SK-N-MC (cell line): ENCODE measurements at regions not wholly inside any gene's neighbourhood (a gene's known extent, or its start where the extent isn't known, plus 50 kb on each side); places are given as distances from the start of the nearest gene placed in this dataset.
A peak's percentile ranks its signal among the peaks of the same experiment; 100 is the strongest.

ENCODE experiments used
- DNase-seq: peaks from one replicate; pipeline ENCODE4 v3.0.0-alpha.2; 2011; ENCODE audit warnings: low read depth, low spot score
- H3K27ac ChIP-seq: fragments of 200-600 bp; sonication (generic); 2 replicates; pipeline ENCODE4 v1.5.1; 2016; ENCODE audit warnings: mixed run types
- H3K36me3 ChIP-seq: fragments of 200-600 bp; sonication (generic); 2 replicates; pipeline ENCODE4 v1.6.1; 2017; ENCODE audit warnings: antibody characterized with exemption, low read length, mixed read lengths; ENCODE audit not compliant: insufficient read depth
- H3K4me3 ChIP-seq: fragments of 200-600 bp; sonication (generic); 2 replicates; pipeline ENCODE4 v1.5.1; 2016
- H3K9ac ChIP-seq: fragments of 200-600 bp; sonication (generic); 2 replicates; pipeline ENCODE4 v1.8.0; 2017; ENCODE audit warnings: mixed run types, mixed read lengths; ENCODE audit not compliant: insufficient read length
- H3K9me3 ChIP-seq: fragments of 200-600 bp; sonication (generic); 2 replicates; pipeline ENCODE4 v1.6.1; 2017; ENCODE audit warnings: low read depth, mild to moderate bottlenecking, antibody characterized with exemption, low read length, moderate library complexity, mixed read lengths
- EZH2 ChIP-seq: fragments of 200-600 bp; sonication (generic); IDR thresholded peaks from one replicate; pipeline ENCODE4 v1.6.1; 2017; ENCODE audit warnings: antibody characterized with exemption
- FOXP2 ChIP-seq: optimal IDR thresholded peaks from 2 replicates; pipeline ENCODE3; 2011; ENCODE audit warnings: mild to moderate bottlenecking, moderate library complexity; ENCODE audit not compliant: insufficient read depth; ENCODE audit errors: extremely low read length, control extremely low read depth
- POLR2AphosphoS5 ChIP-seq: IDR thresholded peaks from 2 replicates; pipeline ENCODE4 v1.6.1; 2012; ENCODE audit warnings: mild to moderate bottlenecking, low read depth, low read length, borderline replicate concordance

DNA sequence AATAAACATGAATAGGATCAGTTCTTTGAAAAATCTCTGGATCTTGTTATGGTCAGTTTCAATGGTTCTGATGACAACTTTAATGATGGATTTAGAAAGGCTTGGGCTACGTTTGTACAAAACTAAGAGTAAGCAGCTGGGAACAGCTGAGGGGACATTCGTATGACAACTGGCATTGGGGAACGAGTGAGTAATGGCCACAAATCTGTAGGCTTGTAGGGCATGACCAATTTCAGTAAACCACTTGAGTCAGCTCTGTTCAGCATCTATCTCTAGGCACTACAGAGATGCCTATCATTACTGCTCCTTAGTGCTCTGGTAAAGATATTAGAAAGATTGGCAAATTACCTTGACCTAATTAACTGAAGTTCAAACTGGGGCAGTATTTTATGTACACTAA, 1375.6 kb downstream of the EPHA7 start:
- H3K27ac ChIP-seq = no peak overlapping the region
- no peak overlapping the region for H3K9ac ChIP-seq
- TF ChIP-seq EZH2 = no peak
- no peak for TF ChIP-seq FOXP2
- no peak for TF ChIP-seq POLR2AphosphoS5
- no peaks in the 10 kb centered on the region for H3K36me3 ChIP-seq
- DNase-seq = no peak
- no peaks in the 10 kb centered on the region for H3K9me3 ChIP-seq
- no peak overlapping the region for H3K4me3 ChIP-seq

DNA sequence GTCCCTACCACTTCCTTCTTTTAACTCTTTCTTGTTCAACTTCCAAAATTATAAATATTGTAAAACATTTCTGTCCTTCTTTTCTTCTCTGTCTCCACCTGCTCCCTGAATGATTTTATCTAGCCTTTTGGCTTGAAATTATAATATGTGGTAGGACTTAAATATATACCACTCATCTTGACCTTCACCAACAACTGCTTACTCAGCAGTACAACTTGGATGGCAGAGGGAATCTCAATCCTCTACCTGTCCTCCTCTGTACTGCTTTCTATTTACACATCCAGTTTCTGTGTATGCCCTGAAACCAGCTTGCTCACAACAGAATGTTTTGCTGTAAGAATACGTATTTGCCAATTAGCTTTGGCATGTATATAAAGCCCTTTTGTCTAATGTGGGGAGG, 1392.5 kb downstream of the EPHA7 start:
- H3K9ac ChIP-seq = no peak overlapping the region
- DNase-seq = no peak
- TF ChIP-seq EZH2 (no peak), FOXP2 (no peak), POLR2AphosphoS5 (no peak)
- H3K4me3 ChIP-seq = no peak overlapping the region
- H3K27ac ChIP-seq = no peak overlapping the region
- no peaks in the 10 kb centered on the region for H3K36me3 ChIP-seq
- no peaks in the 10 kb centered on the region for H3K9me3 ChIP-seq

DNA sequence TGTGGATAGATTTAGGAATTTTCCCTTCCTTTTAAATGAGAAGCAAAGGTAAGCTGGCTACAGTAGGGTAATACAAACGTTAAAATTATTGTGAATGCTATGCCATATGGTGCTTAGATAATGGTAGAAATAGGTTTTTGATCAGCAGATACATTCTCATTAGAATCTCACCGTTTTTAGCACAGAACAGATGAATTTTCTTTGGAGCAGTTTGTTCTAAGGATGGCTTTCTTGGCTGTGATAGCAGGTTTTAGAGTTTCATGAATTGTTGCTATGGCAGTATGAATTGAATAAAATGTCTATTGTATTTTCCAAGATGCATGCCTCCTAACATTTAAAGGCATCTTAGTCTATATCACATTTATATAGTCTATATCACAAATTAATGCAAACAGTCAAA, 1394.5 kb downstream of the EPHA7 start:
- TF ChIP-seq POLR2AphosphoS5 = no peak
- TF ChIP-seq FOXP2 = no peak
- TF ChIP-seq EZH2 = no peak
- H3K9me3 ChIP-seq = no peaks in the 10 kb centered on the region
- no peak overlapping the region for H3K9ac ChIP-seq
- H3K27ac ChIP-seq = no peak overlapping the region
- no peaks in the 10 kb centered on the region for H3K36me3 ChIP-seq
- no peak for DNase-seq
- no peak overlapping the region for H3K4me3 ChIP-seq

DNA sequence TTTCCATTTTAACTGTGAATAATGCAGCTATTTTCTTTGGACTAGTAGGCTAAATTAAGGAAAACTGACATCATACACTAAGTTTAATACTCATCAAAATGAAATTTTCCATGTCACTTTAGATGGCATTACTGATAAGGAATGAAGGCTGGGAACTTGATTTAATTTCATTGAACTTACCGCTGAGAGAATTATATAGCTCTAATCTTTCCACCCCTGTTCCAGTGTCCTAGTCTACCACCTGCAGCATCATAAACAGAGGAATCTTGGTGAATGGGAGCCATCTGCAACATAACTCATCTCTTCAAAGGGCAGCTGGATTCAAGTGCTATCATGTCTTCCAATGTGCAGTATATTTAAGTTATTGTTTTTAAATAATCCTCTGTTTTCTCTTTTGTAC, 1395.2 kb downstream of the EPHA7 start:
- TF ChIP-seq EZH2 (no peak), FOXP2 (no peak), POLR2AphosphoS5 (no peak)

DNA sequence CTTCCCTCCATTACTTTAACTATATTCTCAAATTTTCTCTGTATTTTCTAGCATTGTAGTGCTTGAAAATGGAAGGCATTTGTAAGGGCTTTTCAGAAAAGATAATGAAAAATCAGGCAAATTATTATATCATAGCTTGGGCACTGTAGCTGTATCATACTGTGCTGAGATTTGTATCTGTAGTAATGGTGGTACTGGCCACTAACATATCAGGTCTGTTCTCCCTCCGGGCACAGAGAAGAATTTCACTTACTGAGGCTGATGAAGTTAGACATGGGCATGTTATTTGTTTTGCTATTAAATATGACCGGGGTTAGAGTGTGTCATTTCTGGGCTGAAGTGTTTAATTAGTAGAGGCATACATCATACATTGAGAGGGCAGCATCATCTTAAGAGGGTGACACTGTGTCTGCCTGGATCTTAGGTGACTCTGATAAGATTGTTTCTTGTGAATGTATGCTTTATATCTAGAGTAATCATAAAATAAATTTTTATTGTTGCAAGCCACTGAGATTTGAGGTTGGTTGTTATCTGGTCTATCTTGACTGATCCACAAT, 1395.9 kb downstream of the EPHA7 start:
- Histone ChIP-seq H3K27ac (no peak overlapping the region), H3K9me3 (no peaks in the 10 kb centered on the region)
- TF ChIP-seq FOXP2 (no peak), EZH2 (no peak), POLR2AphosphoS5 (no peak)

More for the DNA sequence above, 1395.2 kb downstream of the EPHA7 start:
- H3K4me3 ChIP-seq = no peak overlapping the region
- H3K9me3 ChIP-seq = no peaks in the 10 kb centered on the region
- DNase-seq = no peak
- H3K36me3 ChIP-seq = no peaks in the 10 kb centered on the region
- no peak overlapping the region for H3K27ac ChIP-seq
- no peak overlapping the region for H3K9ac ChIP-seq

DNA sequence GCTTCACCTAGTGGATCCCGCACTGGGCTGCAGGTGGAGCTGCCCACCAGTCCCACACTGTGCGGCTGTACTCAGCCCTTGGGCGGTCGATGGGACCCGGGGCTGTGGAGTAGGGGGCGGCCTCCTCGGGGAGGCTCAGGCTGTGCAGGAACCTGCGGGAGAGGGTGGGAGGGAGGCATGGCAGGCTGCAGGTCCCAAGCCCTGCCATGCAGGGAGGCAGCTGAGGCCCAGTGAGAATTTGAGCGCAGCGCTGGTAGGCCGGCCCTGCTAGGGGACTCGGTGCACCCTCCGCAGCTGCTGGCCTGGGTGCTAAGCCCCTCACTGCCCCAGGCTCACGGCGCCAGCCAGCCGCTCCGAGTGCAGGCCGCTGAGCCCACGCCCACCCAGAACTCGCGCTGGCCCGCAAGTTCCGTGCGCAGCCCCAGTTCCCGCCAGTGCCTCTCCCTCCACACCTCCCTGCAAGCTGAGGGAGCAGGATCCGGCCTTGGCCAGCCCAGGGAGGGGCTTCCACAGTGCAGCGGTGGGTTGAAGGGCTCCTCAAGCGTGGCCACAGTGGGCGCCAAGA, 1407.6 kb downstream of the EPHA7 start:
- no peak for DNase-seq
- 0 out of 2 replicates have a peak, but pooled peaks cover 3% of the 10 kb centered on the region for H3K9me3 ChIP-seq
- no peak overlapping the region for H3K9ac ChIP-seq
- no peak overlapping the region for H3K27ac ChIP-seq
- no peaks in the 10 kb centered on the region for H3K36me3 ChIP-seq
- no peak for TF ChIP-seq POLR2AphosphoS5
- no peak for TF ChIP-seq EZH2
- no peak for TF ChIP-seq FOXP2
- H3K4me3 ChIP-seq = no peak overlapping the region

More for the DNA sequence above, 1395.9 kb downstream of the EPHA7 start:
- Histone ChIP-seq H3K9ac (no peak overlapping the region), H3K4me3 (no peak overlapping the region), H3K36me3 (no peaks in the 10 kb centered on the region)
- no peak for DNase-seq

DNA sequence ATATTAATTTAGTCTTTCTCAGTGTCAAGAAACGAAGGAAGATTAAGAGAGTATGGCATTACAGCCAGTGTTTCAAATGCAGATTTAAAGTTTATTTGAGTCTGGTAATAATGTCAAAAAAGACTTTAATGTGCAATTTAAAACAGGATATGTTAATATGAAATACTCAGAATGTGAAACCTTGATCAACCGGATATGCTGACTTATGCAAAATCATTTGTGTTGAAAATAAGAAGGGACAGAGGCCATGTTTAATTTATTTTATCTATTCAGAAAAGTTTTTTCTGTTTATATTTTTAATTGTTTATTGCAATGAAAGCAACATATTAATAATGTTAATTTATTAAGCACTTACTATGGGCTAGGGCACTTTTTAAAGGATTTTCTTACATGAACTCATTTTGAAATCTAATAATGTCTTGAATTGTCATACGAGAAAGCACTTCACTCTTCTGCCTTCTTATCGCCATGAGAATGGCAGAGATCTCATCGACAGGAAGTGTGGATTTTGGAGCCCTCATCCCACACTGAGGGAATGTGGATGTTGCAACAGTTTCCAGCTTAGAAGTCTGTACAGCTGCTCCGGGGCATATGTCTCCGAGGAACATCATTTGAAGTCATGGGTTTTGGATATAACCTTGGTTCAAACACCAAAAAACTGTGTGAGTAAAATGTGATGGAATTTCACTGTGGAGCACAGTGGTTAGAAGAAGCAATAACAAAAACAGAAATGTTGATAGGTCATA, 1410.4 kb downstream of the EPHA7 start:
- Histone ChIP-seq H3K9ac (no peak overlapping the region), H3K4me3 (peak overlapping the region; percentile 62), H3K9me3 (no peaks in the 10 kb centered on the region), H3K36me3 (no peaks in the 10 kb centered on the region), H3K27ac (peak overlapping the region; percentile 96)
- DNase-seq = peak; percentile 99
- TF ChIP-seq FOXP2 = peak; percentile 76
- no peak for TF ChIP-seq EZH2
- TF ChIP-seq POLR2AphosphoS5 = peak; percentile 66; the same call in 1 of the 2 replicates

DNA sequence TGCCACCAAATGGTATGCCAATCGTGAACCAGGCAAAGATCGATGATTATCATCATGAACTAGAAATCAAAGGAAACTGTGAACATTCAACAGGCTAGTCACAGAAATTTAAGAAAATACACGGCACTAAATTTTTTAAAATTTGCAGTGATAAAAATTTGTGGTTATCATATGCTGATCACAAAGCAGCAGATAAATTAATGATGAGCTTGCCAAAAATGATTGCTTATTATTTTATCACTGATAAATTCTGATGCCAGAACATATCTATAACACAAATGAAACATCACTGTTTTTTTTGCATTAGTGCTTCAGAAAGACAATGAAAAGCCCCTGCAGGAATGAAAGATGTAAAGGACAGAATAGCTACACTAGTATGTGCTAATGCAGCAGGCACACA, 1413.2 kb upstream of the MAP3K7 start:
- TF ChIP-seq FOXP2 = no peak
- TF ChIP-seq POLR2AphosphoS5 = no peak
- TF ChIP-seq EZH2 = no peak
- Histone ChIP-seq H3K27ac (no peak overlapping the region), H3K9ac (no peak overlapping the region), H3K36me3 (no peaks in the 10 kb centered on the region), H3K9me3 (no peaks in the 10 kb centered on the region), H3K4me3 (no peak overlapping the region)
- DNase-seq = no peak
